Fibroblast of lung (primary cell): ENCODE measurements at regions not wholly inside any gene's neighbourhood (a gene's known extent, or its start where the extent isn't known, plus 50 kb on each side); places are given as distances from the start of the nearest gene placed in this dataset.

Experiments used
- DNase-seq, 2 donors: peaks; one replicate each; pipeline versions ENCODE4 v3.0.0 to v3.0.0-alpha.2; 2010; ENCODE audit warnings: low read depth in 2 of 2
- H2AFZ ChIP-seq: 2 replicates; pipeline ENCODE4 v1.5.1; 2012; ENCODE audit warnings: low read length, control low read depth, inconsistent platforms
- H3K27ac ChIP-seq: 2 replicates; pipeline ENCODE4 v1.5.1; 2011; ENCODE audit warnings: low read length, control low read depth; ENCODE audit not compliant: insufficient read depth
- H3K27me3 ChIP-seq: 2 replicates; pipeline ENCODE4 v1.5.1; 2011; ENCODE audit warnings: mild to moderate bottlenecking, low read length; ENCODE audit not compliant: control insufficient read depth, insufficient read depth
- H3K36me3 ChIP-seq: 2 replicates; pipeline ENCODE4 v1.5.1; 2011; ENCODE audit warnings: low read length; ENCODE audit not compliant: control insufficient read depth, insufficient read depth
- H3K4me1 ChIP-seq: 2 replicates; pipeline ENCODE4 v1.5.1; 2011; ENCODE audit warnings: low read length; ENCODE audit not compliant: control insufficient read depth, insufficient read depth; ENCODE audit errors: extremely low read depth
- H3K4me2 ChIP-seq: 2 replicates; pipeline ENCODE4 v1.5.1; 2011; ENCODE audit warnings: low read length, control low read depth; ENCODE audit not compliant: insufficient read depth; ENCODE audit errors: extremely low read depth
- H3K4me3 ChIP-seq, 4 experiments: fragments of 200-600 bp in 1 of 4; sonication (generic) in 1 of 4; replicated peaks in 1 of 4; 2 replicates each; pipeline ENCODE4 v1.5.1; 2011 to 2016; ENCODE audit warnings: low read length in 4 of 4, low read depth in 3 of 4, mild to moderate bottlenecking in 3 of 4, control low read depth in 2 of 4, inconsistent platforms in 1 of 4, mixed read lengths in 1 of 4; ENCODE audit not compliant: insufficient read depth in 1 of 4; ENCODE audit errors: control extremely low read depth in 1 of 4
- H3K79me2 ChIP-seq: 2 replicates; pipeline ENCODE4 v1.5.1; 2012; ENCODE audit warnings: mild to moderate bottlenecking, low read length, inconsistent platforms; ENCODE audit not compliant: control insufficient read depth, insufficient read depth
- H3K9ac ChIP-seq: 2 replicates; pipeline ENCODE4 v1.5.1; 2011; ENCODE audit warnings: mild to moderate bottlenecking, low read length, control low read depth; ENCODE audit not compliant: insufficient read depth
- H3K9me3 ChIP-seq: 2 replicates; pipeline ENCODE4 v1.5.1; 2012; ENCODE audit warnings: low read depth, low read length; ENCODE audit not compliant: control insufficient read depth, insufficient read depth
- H4K20me1 ChIP-seq: 2 replicates; pipeline ENCODE4 v1.5.1; 2011; ENCODE audit warnings: low read length; ENCODE audit not compliant: control insufficient read depth, insufficient read depth; ENCODE audit errors: extremely low read depth
- CTCF ChIP-seq, 2 donors: IDR thresholded peaks in 1 of 2; conservative IDR thresholded peaks in 1 of 2; 1 replicate in 1 of 2; 2 replicates in 1 of 2; pipeline ENCODE4 v1.5.1; 2011 to 2012; ENCODE audit warnings: low read length in 2 of 2, control low read depth in 1 of 2, inconsistent platforms in 1 of 2, low read depth in 1 of 2, mild to moderate bottlenecking in 1 of 2
- EZH2 ChIP-seq: IDR thresholded peaks from 2 replicates; pipeline ENCODE4 v1.5.1; 2012; ENCODE audit warnings: low read length, control low read depth, mild to moderate bottlenecking; ENCODE audit errors: missing control alignments

GRCh38 chr3:14334136-14334535, 68.3 kb upstream of the SLC6A6 start:
- no peak for TF ChIP-seq EZH2
- TF ChIP-seq CTCF (conservative IDR thresholded peaks at IDR 0.05 in 1 of 2, IDR thresholded peaks at IDR 0.05 in 1 of 2; ENCODE audit: low read depth in 1 of 2, low read length in 2 of 2) = no peak
- Histone ChIP-seq H3K27me3 (peaks cover 7% of the 10 kb centered on the region), H4K20me1 (no peaks in the 10 kb centered on the region), H3K4me3 (no peak overlapping the region), H3K9me3 (no peaks in the 10 kb centered on the region), H3K9ac (no peak overlapping the region), H3K36me3 (no peaks in the 10 kb centered on the region), H2AFZ (no peak overlapping the region), H3K4me2 (no peak overlapping the region), H3K27ac (no peak overlapping the region), H3K4me1 (no peaks in the 10 kb centered on the region), H3K79me2 (no peaks in the 10 kb centered on the region)
- no peak for DNase-seq

- Histone ChIP-seq H3K4me3 (no peak overlapping the region), H3K27ac (no peak overlapping the region), H3K4me2 (no peak overlapping the region), H4K20me1 (no peaks in the 10 kb centered on the region), H3K79me2 (no peaks in the 10 kb centered on the region), H3K36me3 (no peaks in the 10 kb centered on the region), H3K9ac (no peak overlapping the region), H2AFZ (no peak overlapping the region), H3K9me3 (no peaks in the 10 kb centered on the region), H3K27me3 (peaks cover 7% of the 10 kb centered on the region), H3K4me1 (no peaks in the 10 kb centered on the region)
- TF ChIP-seq EZH2 (no peak), CTCF (conservative IDR thresholded peaks at IDR 0.05 in 1 of 2, IDR thresholded peaks at IDR 0.05 in 1 of 2; ENCODE audit: low read depth in 1 of 2, low read length in 2 of 2) (no peak)
- no peak for DNase-seq
Measured at GRCh38 chr3:14334936-14335335, 67.5 kb upstream of the SLC6A6 start.

- DNase-seq = no peak
Measured at GRCh38 chr3:14335774-14336748, 66.3 kb upstream of the SLC6A6 start.

More at GRCh38 chr3:14335774-14336748, 66.3 kb upstream of the SLC6A6 start:
- H4K20me1 ChIP-seq = no peaks in the 10 kb centered on the region
- H3K4me3 ChIP-seq = no peak overlapping the region
- no peaks in the 10 kb centered on the region for H3K79me2 ChIP-seq
- no peak overlapping the region for H3K4me2 ChIP-seq
- no peak overlapping the region for H2AFZ ChIP-seq
- TF ChIP-seq CTCF (conservative IDR thresholded peaks at IDR 0.05 in 1 of 2, IDR thresholded peaks at IDR 0.05 in 1 of 2; ENCODE audit: low read depth in 1 of 2, low read length in 2 of 2) = no peak
- TF ChIP-seq EZH2 = no peak
- H3K27me3 ChIP-seq = peaks cover 7% of the 10 kb centered on the region
- H3K9me3 ChIP-seq = no peaks in the 10 kb centered on the region
- H3K9ac ChIP-seq = no peak overlapping the region
- H3K4me1 ChIP-seq = no peaks in the 10 kb centered on the region
- H3K36me3 ChIP-seq = no peaks in the 10 kb centered on the region
- no peak overlapping the region for H3K27ac ChIP-seq
